H9 (cell line): ENCODE measurements at regions not wholly inside any gene's neighbourhood (a gene's known extent, or its start where the extent isn't known, plus 50 kb on each side); places are given as distances from the start of the nearest gene placed in this dataset.

Experiments used
- DNase-seq: peaks from one replicate; pipeline ENCODE4 v3.0.0-alpha.2; 2017
- H2AFZ ChIP-seq: one replicate; pipeline ENCODE4 v1.6.1; 2013; ENCODE audit warnings: mild to moderate bottlenecking, low read length, control low read depth, moderate library complexity
- H2AK5ac ChIP-seq: 2 replicates; pipeline ENCODE4 v1.6.1; 2013; ENCODE audit warnings: low read length, control low read depth, mixed read lengths; ENCODE audit not compliant: insufficient read length
- H2BK120ac ChIP-seq: one replicate; pipeline ENCODE4 v1.6.1; 2013; ENCODE audit warnings: low read depth, mild to moderate bottlenecking, low read length, control low read depth, inconsistent platforms; ENCODE audit not compliant: poor library complexity, severe bottlenecking
- H2BK12ac ChIP-seq: 2 replicates; pipeline ENCODE4 v1.6.1; 2013; ENCODE audit warnings: low read length, control low read depth, mixed read lengths, low read depth; ENCODE audit not compliant: insufficient read length
- H2BK15ac ChIP-seq: 2 replicates; pipeline ENCODE4 v1.6.1; 2013; ENCODE audit warnings: low read depth, low read length, control low read depth
- H2BK20ac ChIP-seq: one replicate; pipeline ENCODE4 v1.6.1; 2013; ENCODE audit warnings: low read depth, mild to moderate bottlenecking, low read length, control low read depth, inconsistent platforms; ENCODE audit not compliant: poor library complexity, severe bottlenecking
- H2BK5ac ChIP-seq: 2 replicates; pipeline ENCODE4 v1.6.1; 2013; ENCODE audit warnings: low read length, control low read depth, mixed read lengths; ENCODE audit not compliant: insufficient read length
- H3K14ac ChIP-seq: 2 replicates; pipeline ENCODE4 v1.6.1; 2013; ENCODE audit warnings: low read length, control low read depth; ENCODE audit not compliant: insufficient read depth
- H3K18ac ChIP-seq: 2 replicates; pipeline ENCODE4 v1.6.1; 2013; ENCODE audit warnings: low read depth, mild to moderate bottlenecking, mixed read lengths, low read length, control low read depth; ENCODE audit not compliant: insufficient read length
- H3K23ac ChIP-seq: 2 replicates; pipeline ENCODE4 v1.6.1; 2013; ENCODE audit warnings: low read length, control low read depth, mixed read lengths, low read depth; ENCODE audit not compliant: insufficient read length
- H3K23me2 ChIP-seq: 2 replicates; pipeline ENCODE4 v1.6.1; 2013; ENCODE audit warnings: low read depth, mild to moderate bottlenecking, mixed read lengths, low read length, control low read depth; ENCODE audit not compliant: insufficient read length, poor library complexity, severe bottlenecking
- H3K27ac ChIP-seq: 2 replicates; pipeline ENCODE4 v1.5.1; 2013; ENCODE audit warnings: low read length, control low read depth, mixed read lengths, low read depth; ENCODE audit not compliant: insufficient read length
- H3K27me3 ChIP-seq: 2 replicates; pipeline ENCODE4 v1.6.1; 2013; ENCODE audit warnings: low read length, control low read depth, inconsistent platforms; ENCODE audit not compliant: insufficient read depth
- H3K4ac ChIP-seq: 2 replicates; pipeline ENCODE4 v1.6.1; 2013; ENCODE audit warnings: low read depth, mild to moderate bottlenecking, control low read depth, inconsistent platforms, low read length, moderate library complexity
- H3K4me1 ChIP-seq: 2 replicates; pipeline ENCODE4 v1.6.1; 2013; ENCODE audit warnings: low read length, control low read depth, inconsistent platforms; ENCODE audit not compliant: insufficient read depth
- H3K4me2 ChIP-seq: 2 replicates; pipeline ENCODE4 v1.6.1; 2013; ENCODE audit warnings: low read length, control low read depth, mixed read lengths; ENCODE audit not compliant: insufficient read length, insufficient read depth
- H3K56ac ChIP-seq: 2 replicates; pipeline ENCODE4 v1.6.1; 2013; ENCODE audit warnings: low read depth, mild to moderate bottlenecking, mixed read lengths, low read length, control low read depth; ENCODE audit not compliant: insufficient read length
- H3K79me1 ChIP-seq: 2 replicates; pipeline ENCODE4 v1.6.1; 2013; ENCODE audit warnings: low read depth, mild to moderate bottlenecking, moderate library complexity, low read length, control low read depth, inconsistent platforms; ENCODE audit not compliant: insufficient read depth, poor library complexity, severe bottlenecking
- H3K79me2 ChIP-seq: 2 replicates; pipeline ENCODE4 v1.6.1; 2013; ENCODE audit warnings: low read length, control low read depth, inconsistent platforms; ENCODE audit not compliant: insufficient read depth
- H3K9ac ChIP-seq: 2 replicates; pipeline ENCODE4 v1.6.1; 2013; ENCODE audit warnings: low read length, control low read depth, mixed read lengths; ENCODE audit not compliant: insufficient read length; ENCODE audit errors: extremely low read depth
- H3K9me3 ChIP-seq: one replicate; pipeline ENCODE4 v1.6.1; 2013; ENCODE audit warnings: low read depth, low read length, inconsistent platforms; ENCODE audit not compliant: control insufficient read depth
- H3T11ph ChIP-seq: one replicate; pipeline ENCODE4 v1.6.1; 2013; ENCODE audit warnings: mild to moderate bottlenecking, low read length, control low read depth, inconsistent platforms
- H4K20me1 ChIP-seq: one replicate; pipeline ENCODE4 v1.6.1; 2013; ENCODE audit not compliant: control insufficient read depth, insufficient read length, insufficient read depth
- H4K5ac ChIP-seq: 2 replicates; pipeline ENCODE4 v1.6.1; 2013; ENCODE audit warnings: low read depth, mild to moderate bottlenecking, mixed read lengths, low read length, control low read depth; ENCODE audit not compliant: insufficient read length
- H4K8ac ChIP-seq: replicated peaks from 2 replicates; pipeline ENCODE4 v1.6.1; 2013; ENCODE audit warnings: low read length, control low read depth, mixed read lengths, low read depth; ENCODE audit not compliant: insufficient read length
- H4K91ac ChIP-seq: 2 replicates; pipeline ENCODE4 v1.6.1; 2013; ENCODE audit warnings: low read depth, mild to moderate bottlenecking, moderate library complexity, mixed read lengths, low read length, control low read depth; ENCODE audit not compliant: insufficient read length
- H3K27ac Mint-ChIP-seq, 3 experiments: 2 replicates in 2 of 3; 3 replicates in 1 of 3; pipeline ENCODE4 v1.8.0; 2020 to 2021; ENCODE audit warnings: mixed read lengths in 3 of 3, mild to moderate bottlenecking in 1 of 3, moderate library complexity in 1 of 3
- H3K27me3 Mint-ChIP-seq: 2 replicates; pipeline ENCODE4 v1.8.0; 2021; ENCODE audit warnings: low read depth, mild to moderate bottlenecking, moderate library complexity, mixed read lengths
- H3K36me3 Mint-ChIP-seq, 3 experiments: 2 replicates in 2 of 3; 3 replicates in 1 of 3; pipeline ENCODE4 v1.8.0; 2020 to 2021; ENCODE audit warnings: low read depth in 3 of 3, mixed read lengths in 3 of 3; ENCODE audit not compliant: insufficient read depth in 1 of 3
- H3K4me1 Mint-ChIP-seq, 2 experiments: 2 replicates each; pipeline ENCODE4 v1.8.0; 2020; ENCODE audit warnings: mixed read lengths in 2 of 2
- H3K4me3 Mint-ChIP-seq, 2 experiments: 2 replicates in 1 of 2; 3 replicates in 1 of 2; pipeline ENCODE4 v1.8.0; 2020 to 2021; ENCODE audit warnings: mild to moderate bottlenecking in 2 of 2, mixed read lengths in 2 of 2, moderate library complexity in 1 of 2
- H3K9me3 Mint-ChIP-seq, 2 experiments: 2 replicates in 1 of 2; 3 replicates in 1 of 2; pipeline ENCODE4 v1.8.0; 2020; ENCODE audit warnings: mild to moderate bottlenecking in 2 of 2, mixed read lengths in 2 of 2, moderate library complexity in 1 of 2
- whole genome bisulfite sequencing: extraction: QIAGEN DNeasy Blood & Tissue Kit; methylation state at CpG from one replicate; pipeline ENCODE4 v1.1.7; 2013; ENCODE audit warnings: missing lambda C conversion rate, low lambda C conversion rate, mixed read lengths; ENCODE audit not compliant: insufficient read length; ENCODE audit errors: extremely low coverage; 5-methylcytosine and 5-hydroxymethylcytosine counted together
- TF ChIP-seq, protein P1 (sequence below): fragments of 200-600 bp; sonication (generic); conservative IDR thresholded peaks from 3 replicates; pipeline ENCODE4 v1.8.0; 2021; ENCODE audit warnings: antibody characterized with exemption, mild to moderate bottlenecking

DNA sequence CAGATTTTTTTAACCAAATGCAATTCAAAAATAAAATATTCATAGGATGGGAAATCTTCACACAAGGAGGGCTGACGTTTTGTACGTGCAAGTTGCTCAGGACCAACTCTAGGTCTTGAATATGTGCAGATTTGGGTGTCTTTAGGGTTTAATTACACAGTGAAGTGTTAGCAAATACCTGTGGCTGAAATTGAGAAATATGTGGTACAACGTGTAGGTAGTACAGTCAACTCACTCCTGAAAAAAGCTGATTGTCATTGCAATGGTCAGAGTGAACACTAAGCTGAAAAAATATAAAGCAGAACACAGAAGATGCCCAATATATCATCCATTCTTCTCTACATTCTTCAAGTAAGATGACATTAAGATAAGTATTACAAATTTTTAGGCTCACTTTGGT lies 314.3 kb downstream of the SLITRK1 start:
- H3K23me2 ChIP-seq, result no peaks in the 10 kb centered on the region
- H3K4me1 Mint-ChIP-seq, result peaks cover 4 to 5% of the 10 kb centered on the region in 2 experiments; a peak in 1 of 4 replicates
- H2BK5ac ChIP-seq, result no peak overlapping the region
- no peak overlapping the region for H2AFZ ChIP-seq
- H3K27ac ChIP-seq, result no peak overlapping the region
- H3K56ac ChIP-seq, result no peak overlapping the region
- no peak overlapping the region for H3K4me3 Mint-ChIP-seq
- H3K4me1 ChIP-seq, result no peaks in the 10 kb centered on the region
- H3K4ac ChIP-seq, result no peak overlapping the region
- TF ChIP-seq, protein P1, sequence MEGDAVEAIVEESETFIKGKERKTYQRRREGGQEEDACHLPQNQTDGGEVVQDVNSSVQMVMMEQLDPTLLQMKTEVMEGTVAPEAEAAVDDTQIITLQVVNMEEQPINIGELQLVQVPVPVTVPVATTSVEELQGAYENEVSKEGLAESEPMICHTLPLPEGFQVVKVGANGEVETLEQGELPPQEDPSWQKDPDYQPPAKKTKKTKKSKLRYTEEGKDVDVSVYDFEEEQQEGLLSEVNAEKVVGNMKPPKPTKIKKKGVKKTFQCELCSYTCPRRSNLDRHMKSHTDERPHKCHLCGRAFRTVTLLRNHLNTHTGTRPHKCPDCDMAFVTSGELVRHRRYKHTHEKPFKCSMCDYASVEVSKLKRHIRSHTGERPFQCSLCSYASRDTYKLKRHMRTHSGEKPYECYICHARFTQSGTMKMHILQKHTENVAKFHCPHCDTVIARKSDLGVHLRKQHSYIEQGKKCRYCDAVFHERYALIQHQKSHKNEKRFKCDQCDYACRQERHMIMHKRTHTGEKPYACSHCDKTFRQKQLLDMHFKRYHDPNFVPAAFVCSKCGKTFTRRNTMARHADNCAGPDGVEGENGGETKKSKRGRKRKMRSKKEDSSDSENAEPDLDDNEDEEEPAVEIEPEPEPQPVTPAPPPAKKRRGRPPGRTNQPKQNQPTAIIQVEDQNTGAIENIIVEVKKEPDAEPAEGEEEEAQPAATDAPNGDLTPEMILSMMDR, result no peak
- no peak overlapping the region for H4K5ac ChIP-seq
- H3K9me3 Mint-ChIP-seq, result no peaks in the 10 kb centered on the region
- no peaks in the 10 kb centered on the region for H4K20me1 ChIP-seq
- no peaks in the 10 kb centered on the region for H3K27me3 ChIP-seq
- H3K36me3 Mint-ChIP-seq, result no peaks in the 10 kb centered on the region
- H3K27me3 Mint-ChIP-seq, result no peaks in the 10 kb centered on the region
- H2AK5ac ChIP-seq, result no peak overlapping the region
- H2BK15ac ChIP-seq, result no peak overlapping the region
- no peak overlapping the region for H3T11ph ChIP-seq
- H4K91ac ChIP-seq, result no peak overlapping the region
- no peak overlapping the region for H3K27ac Mint-ChIP-seq
- H3K79me2 ChIP-seq, result no peaks in the 10 kb centered on the region
- WGBS, result no CpG with 5 or more reads among the region's 3 CpGs
- no peak overlapping the region for H2BK20ac ChIP-seq
- H3K9me3 ChIP-seq, result no peaks in the 10 kb centered on the region
- H3K79me1 ChIP-seq, result no peaks in the 10 kb centered on the region
- H3K23ac ChIP-seq, result no peak overlapping the region
- H4K8ac ChIP-seq, result no peak overlapping the region
- H3K9ac ChIP-seq, result no peak overlapping the region
- no peak overlapping the region for H2BK120ac ChIP-seq
- no peak overlapping the region for H3K14ac ChIP-seq
- no peak overlapping the region for H3K4me2 ChIP-seq
- H3K18ac ChIP-seq, result no peak overlapping the region
- H2BK12ac ChIP-seq, result no peak overlapping the region
- DNase-seq, result no peak
